ENCODE measurements at regions not wholly inside any gene's neighbourhood (a gene's known extent, or its start where the extent isn't known, plus 50 kb on each side); places are given as distances from the start of the nearest gene placed in this dataset.
A peak's percentile ranks its signal among the peaks of the same experiment; 100 is the strongest.

- no peak overlapping the region for H2AFZ ChIP-seq (ENCODE audit: low read length)
- H3K9me3 ChIP-seq (ENCODE audit: control insufficient read depth, insufficient read depth, low read depth, low read length), result no peaks in the 10 kb centered on the region
- H3K4me2 ChIP-seq (ENCODE audit: extremely low read depth, insufficient read depth, low read length), result no peak overlapping the region
- peaks cover 11% of the 10 kb centered on the region for H3K4me1 ChIP-seq (ENCODE audit: control insufficient read depth, extremely low read depth, insufficient read depth, low read length)
- H3K79me2 ChIP-seq (ENCODE audit: control insufficient read depth, insufficient read depth, low read length), result no peaks in the 10 kb centered on the region
- no peaks in the 10 kb centered on the region for H3K36me3 ChIP-seq (ENCODE audit: control insufficient read depth, insufficient read depth, low read length)
- no peak for TF ChIP-seq EZH2 (IDR thresholded peaks at IDR 0.05; ENCODE audit: low read length, missing control alignments)
- no peak for TF ChIP-seq CTCF (conservative IDR thresholded peaks at IDR 0.05 in 1 of 2, IDR thresholded peaks at IDR 0.05 in 1 of 2; ENCODE audit: low read depth in 1 of 2, low read length in 2 of 2)
- no peak overlapping the region for H3K9ac ChIP-seq (ENCODE audit: insufficient read depth, low read length)
- H3K4me3 ChIP-seq (replicated peaks in 1 of 4; ENCODE audit: control extremely low read depth in 1 of 4, insufficient read depth in 1 of 4, low read depth in 3 of 4, low read length in 4 of 4), result no peak overlapping the region
- peak; percentile 32 to 80 for DNase-seq (ENCODE audit: low read depth in 2 of 2)
- no peaks in the 10 kb centered on the region for H4K20me1 ChIP-seq (ENCODE audit: control insufficient read depth, extremely low read depth, insufficient read depth, low read length)
- peak overlapping the region; percentile 29 for H3K27ac ChIP-seq (ENCODE audit: insufficient read depth, low read length)
- H3K27me3 ChIP-seq (ENCODE audit: control insufficient read depth, insufficient read depth, low read length), result no peaks in the 10 kb centered on the region
Observed at GRCh38 chr10:21398563-21399231, 126.8 kb downstream of the SKIDA1 start.

GRCh38 chr10:21396889-21397288 is 128.6 kb downstream of the SKIDA1 start:
- Histone ChIP-seq H2AFZ (ENCODE audit: low read length) (no peak overlapping the region), H3K4me2 (ENCODE audit: extremely low read depth, insufficient read depth, low read length) (no peak overlapping the region), H3K27ac (ENCODE audit: insufficient read depth, low read length) (no peak overlapping the region), H3K79me2 (ENCODE audit: control insufficient read depth, insufficient read depth, low read length) (no peaks in the 10 kb centered on the region), H3K27me3 (ENCODE audit: control insufficient read depth, insufficient read depth, low read length) (no peaks in the 10 kb centered on the region), H3K4me3 (replicated peaks in 1 of 4; ENCODE audit: control extremely low read depth in 1 of 4, insufficient read depth in 1 of 4, low read depth in 3 of 4, low read length in 4 of 4) (no peak overlapping the region), H4K20me1 (ENCODE audit: control insufficient read depth, extremely low read depth, insufficient read depth, low read length) (no peaks in the 10 kb centered on the region), H3K36me3 (ENCODE audit: control insufficient read depth, insufficient read depth, low read length) (no peaks in the 10 kb centered on the region), H3K9ac (ENCODE audit: insufficient read depth, low read length) (no peak overlapping the region), H3K9me3 (ENCODE audit: control insufficient read depth, insufficient read depth, low read depth, low read length) (no peaks in the 10 kb centered on the region), H3K4me1 (ENCODE audit: control insufficient read depth, extremely low read depth, insufficient read depth, low read length) (peaks cover 7% of the 10 kb centered on the region)
- DNase-seq (ENCODE audit: low read depth in 2 of 2), result peak in 1 of 2 donors; percentile 41
- TF ChIP-seq EZH2 (IDR thresholded peaks at IDR 0.05; ENCODE audit: low read length, missing control alignments) (no peak), CTCF (conservative IDR thresholded peaks at IDR 0.05 in 1 of 2, IDR thresholded peaks at IDR 0.05 in 1 of 2; ENCODE audit: low read depth in 1 of 2, low read length in 2 of 2) (no peak)

GRCh38 chr10:21393931-21394330 is 131.6 kb downstream of the SKIDA1 start:
- no peak for TF ChIP-seq CTCF (conservative IDR thresholded peaks at IDR 0.05 in 1 of 2, IDR thresholded peaks at IDR 0.05 in 1 of 2; ENCODE audit: low read depth in 1 of 2, low read length in 2 of 2)
- TF ChIP-seq EZH2 (IDR thresholded peaks at IDR 0.05; ENCODE audit: low read length, missing control alignments), result no peak
- peaks cover 3% of the 10 kb centered on the region for H3K4me1 ChIP-seq (ENCODE audit: control insufficient read depth, extremely low read depth, insufficient read depth, low read length)
- H3K36me3 ChIP-seq (ENCODE audit: control insufficient read depth, insufficient read depth, low read length), result no peaks in the 10 kb centered on the region
- no peaks in the 10 kb centered on the region for H3K79me2 ChIP-seq (ENCODE audit: control insufficient read depth, insufficient read depth, low read length)
- no peak overlapping the region for H2AFZ ChIP-seq (ENCODE audit: low read length)
- no peak overlapping the region for H3K4me2 ChIP-seq (ENCODE audit: extremely low read depth, insufficient read depth, low read length)
- H4K20me1 ChIP-seq (ENCODE audit: control insufficient read depth, extremely low read depth, insufficient read depth, low read length), result no peaks in the 10 kb centered on the region
- no peaks in the 10 kb centered on the region for H3K27me3 ChIP-seq (ENCODE audit: control insufficient read depth, insufficient read depth, low read length)
- no peak overlapping the region for H3K27ac ChIP-seq (ENCODE audit: insufficient read depth, low read length)
- H3K9me3 ChIP-seq (ENCODE audit: control insufficient read depth, insufficient read depth, low read depth, low read length), result no peaks in the 10 kb centered on the region
- no peak for DNase-seq (ENCODE audit: low read depth in 2 of 2)
- no peak overlapping the region for H3K9ac ChIP-seq (ENCODE audit: insufficient read depth, low read length)
- no peak overlapping the region for H3K4me3 ChIP-seq (replicated peaks in 1 of 4; ENCODE audit: control extremely low read depth in 1 of 4, insufficient read depth in 1 of 4, low read depth in 3 of 4, low read length in 4 of 4)
